SK-N-SH (cell line): ENCODE measurements at regions not wholly inside any gene's neighbourhood (a gene's known extent, or its start where the extent isn't known, plus 50 kb on each side); places are given as distances from the start of the nearest gene placed in this dataset.

Experiments
- CTCF ChIA-PET: fragments of 300-600, 350-600 bp; formaldehyde crosslinking; extraction: SDS; loops from one replicate; lab custom pipeline; 2021; lab: Yijun Ruan, JAX
- POLR2A ChIA-PET: fragments of 350-600 bp; sonication (Branson Sonifier 250); formaldehyde crosslinking; extraction: SDS; loops from one replicate; lab custom pipeline; 2020; ENCODE audit warnings: antibody characterized with exemption, inconsistent platforms; lab: Yijun Ruan, JAX
- DNase-seq: peaks from one replicate; pipeline ENCODE4 v3.0.0; 2012
- H2AFZ ChIP-seq: fragments of 200-600 bp; sonication (generic); 2 replicates; pipeline ENCODE4 v1.8.1; 2016; ENCODE audit warnings: antibody characterized with exemption, mild to moderate bottlenecking, low read depth
- H3F3A ChIP-seq: fragments of 200-600 bp; sonication (generic); replicated peaks from 2 replicates; pipeline ENCODE3; 2016; ENCODE audit warnings: antibody characterized with exemption, mild to moderate bottlenecking; ENCODE audit not compliant: insufficient read depth
- H3K27ac ChIP-seq, 2 experiments: fragments of 200-500 bp in 1 of 2; fragments of 200-600 bp in 1 of 2; sonication (Bioruptor generic) in 1 of 2; sonication (generic), shearing (Covaris generic) in 1 of 2; 2 replicates each; pipeline versions ENCODE4 v1.5.1 to v1.6.1; 2014 to 2016; ENCODE audit warnings: low read depth in 2 of 2, inconsistent platforms in 1 of 2, low read length in 1 of 2, mild to moderate bottlenecking in 1 of 2, mixed read lengths in 1 of 2
- H3K27me3 ChIP-seq: fragments of 200-600 bp; sonication (generic), shearing (Covaris generic); 2 replicates; pipeline ENCODE4 v1.6.1; 2016; ENCODE audit warnings: mixed run types; ENCODE audit not compliant: insufficient read depth
- H3K36me3 ChIP-seq, 2 experiments: fragments of 200-500 bp in 1 of 2; fragments of 200-600 bp in 1 of 2; sonication (Bioruptor generic) in 1 of 2; sonication (generic) in 1 of 2; replicated peaks in 1 of 2; 2 replicates each; pipeline versions ENCODE3 to v1.5.1; 2014 to 2016; ENCODE audit warnings: low read length in 1 of 2, mild to moderate bottlenecking in 1 of 2; ENCODE audit not compliant: insufficient read depth in 2 of 2, control insufficient read depth in 1 of 2
- H3K4me1 ChIP-seq, 2 experiments: fragments of 200-500 bp in 1 of 2; fragments of 200-600 bp in 1 of 2; sonication (Bioruptor generic) in 1 of 2; sonication (generic), shearing (Covaris generic) in 1 of 2; 2 replicates each; pipeline versions ENCODE4 v1.5.1 to v1.6.1; 2014 to 2016; ENCODE audit warnings: low read depth in 1 of 2, low read length in 1 of 2, mixed run types in 1 of 2; ENCODE audit not compliant: insufficient read depth in 2 of 2, control insufficient read depth in 1 of 2
- H3K4me2 ChIP-seq: fragments of 200-600 bp; sonication (generic), shearing (Covaris generic); 2 replicates; pipeline ENCODE4 v1.6.1; 2017; ENCODE audit warnings: mixed run types
- H3K4me3 ChIP-seq, 2 experiments: fragments of 200-500 bp in 1 of 2; fragments of 200-600 bp in 1 of 2; sonication (Bioruptor generic) in 1 of 2; sonication (generic), shearing (Covaris generic) in 1 of 2; 2 replicates each; pipeline versions ENCODE4 v1.5.1 to v1.8.1; 2014 to 2016; ENCODE audit warnings: low read depth in 2 of 2, inconsistent platforms in 1 of 2, low read length in 1 of 2, mild to moderate bottlenecking in 1 of 2, mixed read lengths in 1 of 2, moderate library complexity in 1 of 2
- H3K79me2 ChIP-seq: fragments of 200-600 bp; sonication (generic); 2 replicates; pipeline ENCODE4 v1.8.1; 2017; ENCODE audit warnings: mild to moderate bottlenecking; ENCODE audit not compliant: insufficient read depth
- H3K9ac ChIP-seq: fragments of 200-600 bp; sonication (generic); 2 replicates; pipeline ENCODE4 v1.6.1; 2017; ENCODE audit warnings: mixed run types
- H3K9me2 ChIP-seq: fragments of 200-600 bp; sonication (generic); 2 replicates; pipeline ENCODE4 v1.6.1; 2017; ENCODE audit warnings: mixed run types
- H3K9me3 ChIP-seq: fragments of 200-600 bp; sonication (generic); 2 replicates; pipeline ENCODE4 v1.6.1; 2017; ENCODE audit warnings: mixed run types, mild to moderate bottlenecking, moderate library complexity
- H4K20me1 ChIP-seq: fragments of 200-600 bp; sonication (generic); 2 replicates; pipeline ENCODE4 v1.6.1; 2017; ENCODE audit warnings: mild to moderate bottlenecking, mixed run types; ENCODE audit not compliant: insufficient read depth
- CTCF ChIP-seq: fragments of 200-600 bp; sonication (generic); IDR thresholded peaks from 2 replicates; pipeline ENCODE4 v1.6.1; 2017; ENCODE audit warnings: antibody characterized with exemption, mild to moderate bottlenecking, moderate library complexity
- FOXJ3 ChIP-seq: sonication (generic); formaldehyde crosslinking; IDR thresholded peaks from 2 replicates; pipeline ENCODE4 v1.5.1; 2020; ENCODE audit warnings: mild to moderate bottlenecking, missing genetic modification reagents
- GABPA ChIP-seq: IDR thresholded peaks from 2 replicates; pipeline ENCODE4 v1.4.0; 2012; ENCODE audit warnings: low read depth, mild to moderate bottlenecking
- GATA2 ChIP-seq: sonication (generic); formaldehyde crosslinking; IDR thresholded peaks from 2 replicates; pipeline ENCODE4 v1.5.0; 2020; ENCODE audit warnings: mild to moderate bottlenecking, missing genetic modification reagents
- IRF3 ChIP-seq: fragments of 150-350 bp; IDR thresholded peaks from 2 replicates; pipeline ENCODE4 v1.6.1; 2016; ENCODE audit warnings: mild to moderate bottlenecking, low read depth, low read length
- MXI1 ChIP-seq: IDR thresholded peaks from 2 replicates; pipeline ENCODE4 v1.6.1; 2012; ENCODE audit warnings: mild to moderate bottlenecking, low read depth, low read length, improper control_type of control experiment
- POLR2AphosphoS5 ChIP-seq: IDR thresholded peaks from 2 replicates; pipeline ENCODE4 v1.6.1; 2012; ENCODE audit warnings: low read depth, low read length
- RCOR1 ChIP-seq: fragments of 150-350 bp; IDR thresholded peaks from 2 replicates; pipeline ENCODE4 v1.6.1; 2017; ENCODE audit warnings: antibody characterized with exemption, low read length
- REST ChIP-seq: IDR thresholded peaks from 2 replicates; pipeline ENCODE4 v1.6.1; 2012; ENCODE audit warnings: mild to moderate bottlenecking, low read depth, low read length, moderate library complexity
- RFX5 ChIP-seq: IDR thresholded peaks from 2 replicates; pipeline ENCODE4 v1.6.1; 2012; ENCODE audit warnings: mild to moderate bottlenecking, improper control_type of control experiment, low read length
- SIN3A ChIP-seq: IDR thresholded peaks from 2 replicates; pipeline ENCODE4 v1.6.1; 2012; ENCODE audit warnings: low read depth, mild to moderate bottlenecking, low read length, moderate library complexity, borderline replicate concordance
- ZBTB33 ChIP-seq: IDR thresholded peaks from 2 replicates; pipeline ENCODE4 v1.4.0; 2012; ENCODE audit warnings: low read depth, borderline replicate concordance
- WGBS: methylation state at CpG from one replicate; pipeline ENCODE4 v1.1.6; 2017; ENCODE audit warnings: low lambda C conversion rate; 5-methylcytosine and 5-hydroxymethylcytosine counted together

GRCh38 chr19:28915737-28916460 is 297.1 kb downstream of the UQCRFS1 start:
- Histone ChIP-seq H3K9me3 (no peaks in the 10 kb centered on the region), H3K27me3 (peaks cover 43% of the 10 kb centered on the region; the same call in 1 of the 2 replicates), H2AFZ (no peak overlapping the region), H3K36me3 (no peaks in the 10 kb centered on the region), H3F3A (no peaks in the 10 kb centered on the region), H3K4me1 (no peaks in the 10 kb centered on the region), H3K4me2 (no peak overlapping the region), H3K4me3 (no peak overlapping the region)
- CTCF ChIA-PET: no interaction called here
- WGBS: 3% methylated on average over 8 of the region's 8 CpGs
- no peak for DNase-seq
- TF ChIP-seq SIN3A: no peak
- TF ChIP-seq GABPA: no peak
- TF ChIP-seq IRF3: no peak
- TF ChIP-seq MXI1: no peak
- no peak for TF ChIP-seq GATA2 (CRISPR knock-in tag)
- TF ChIP-seq ZBTB33: no peak
- TF ChIP-seq CTCF: no peak
- TF ChIP-seq RCOR1: no peak
- no peak for TF ChIP-seq FOXJ3 (CRISPR knock-in tag)
- no peak for TF ChIP-seq REST
- TF ChIP-seq POLR2AphosphoS5: no peak
- TF ChIP-seq RFX5: no peak
- TF ChIP-seq, all 33 proteins: peak for 0
- Histone ChIP-seq H3K9ac (no peak overlapping the region), H3K79me2 (no peaks in the 10 kb centered on the region), H3K27ac (no peak overlapping the region), H4K20me1 (no peaks in the 10 kb centered on the region), H3K9me2 (no peaks in the 10 kb centered on the region)
- POLR2A ChIA-PET: no interaction called here
